LNCAP (cell line): ENCODE measurements at regions not wholly inside any gene's neighbourhood (a gene's known extent, or its start where the extent isn't known, plus 50 kb on each side); places are given as distances from the start of the nearest gene placed in this dataset.

Experiments used
- TF ChIP-seq, protein P1 (sequence below): fragments of 450-650 bp; IDR thresholded peaks from 2 replicates; pipeline ENCODE4 v1.5.1; 2017; ENCODE audit warnings: mild to moderate bottlenecking

DNA sequence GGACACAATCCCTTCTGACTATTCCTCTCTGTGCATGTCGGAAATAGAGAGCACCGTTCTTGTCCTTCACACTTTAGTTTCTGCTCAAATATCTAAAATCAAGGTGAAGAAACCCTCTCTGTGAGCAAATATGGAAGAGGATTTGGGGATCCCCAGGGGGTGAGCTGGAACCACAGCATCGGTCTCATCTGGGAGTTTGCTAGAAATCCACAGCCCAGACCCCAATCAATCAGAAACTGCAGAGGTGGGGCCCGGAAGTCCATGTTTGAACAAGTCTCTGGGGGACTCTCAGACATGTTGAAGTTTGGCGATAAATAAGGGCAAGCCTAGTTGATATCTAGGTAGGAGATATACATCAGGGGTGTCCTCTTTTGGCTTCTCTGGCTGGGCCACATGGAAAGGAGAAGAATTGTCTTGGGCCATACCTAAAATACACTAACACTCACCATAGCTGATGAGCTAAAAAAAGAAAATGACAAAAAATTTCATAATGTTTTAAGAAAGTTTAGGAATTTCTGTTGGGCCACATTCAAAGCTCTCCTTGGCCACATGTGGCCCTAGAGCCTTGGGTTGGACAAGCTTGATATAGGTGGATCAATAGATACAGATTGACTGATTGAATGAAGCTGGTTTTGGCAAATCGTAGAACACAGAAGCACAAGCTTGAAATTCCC, 168.0 kb upstream of the FOXF1 start:
- TF ChIP-seq, protein P1, sequence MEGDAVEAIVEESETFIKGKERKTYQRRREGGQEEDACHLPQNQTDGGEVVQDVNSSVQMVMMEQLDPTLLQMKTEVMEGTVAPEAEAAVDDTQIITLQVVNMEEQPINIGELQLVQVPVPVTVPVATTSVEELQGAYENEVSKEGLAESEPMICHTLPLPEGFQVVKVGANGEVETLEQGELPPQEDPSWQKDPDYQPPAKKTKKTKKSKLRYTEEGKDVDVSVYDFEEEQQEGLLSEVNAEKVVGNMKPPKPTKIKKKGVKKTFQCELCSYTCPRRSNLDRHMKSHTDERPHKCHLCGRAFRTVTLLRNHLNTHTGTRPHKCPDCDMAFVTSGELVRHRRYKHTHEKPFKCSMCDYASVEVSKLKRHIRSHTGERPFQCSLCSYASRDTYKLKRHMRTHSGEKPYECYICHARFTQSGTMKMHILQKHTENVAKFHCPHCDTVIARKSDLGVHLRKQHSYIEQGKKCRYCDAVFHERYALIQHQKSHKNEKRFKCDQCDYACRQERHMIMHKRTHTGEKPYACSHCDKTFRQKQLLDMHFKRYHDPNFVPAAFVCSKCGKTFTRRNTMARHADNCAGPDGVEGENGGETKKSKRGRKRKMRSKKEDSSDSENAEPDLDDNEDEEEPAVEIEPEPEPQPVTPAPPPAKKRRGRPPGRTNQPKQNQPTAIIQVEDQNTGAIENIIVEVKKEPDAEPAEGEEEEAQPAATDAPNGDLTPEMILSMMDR: no peak

GRCh38 chr16:86343027-86343795, 167.1 kb upstream of the FOXF1 start:
- TF ChIP-seq, protein P1: no peak

- TF ChIP-seq, protein P1: no peak
Measured at GRCh38 chr16:86343796-86344585, 166.3 kb upstream of the FOXF1 start.

DNA sequence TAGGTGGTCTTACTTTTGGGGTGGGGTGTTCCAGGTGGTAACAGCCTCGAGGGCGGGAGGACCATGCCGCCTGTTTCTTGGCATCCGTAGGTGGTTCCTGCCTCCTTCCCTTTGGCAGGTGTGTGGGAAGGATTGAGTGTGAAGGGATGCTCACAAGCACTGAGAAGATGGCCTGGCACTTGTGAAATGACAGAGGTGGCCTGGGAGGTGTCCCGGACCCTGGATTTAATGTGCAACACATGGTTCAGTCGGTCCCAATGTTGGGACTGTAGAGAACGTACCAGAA, 165.8 kb upstream of the FOXF1 start:
- TF ChIP-seq, protein P1: no peak

DNA sequence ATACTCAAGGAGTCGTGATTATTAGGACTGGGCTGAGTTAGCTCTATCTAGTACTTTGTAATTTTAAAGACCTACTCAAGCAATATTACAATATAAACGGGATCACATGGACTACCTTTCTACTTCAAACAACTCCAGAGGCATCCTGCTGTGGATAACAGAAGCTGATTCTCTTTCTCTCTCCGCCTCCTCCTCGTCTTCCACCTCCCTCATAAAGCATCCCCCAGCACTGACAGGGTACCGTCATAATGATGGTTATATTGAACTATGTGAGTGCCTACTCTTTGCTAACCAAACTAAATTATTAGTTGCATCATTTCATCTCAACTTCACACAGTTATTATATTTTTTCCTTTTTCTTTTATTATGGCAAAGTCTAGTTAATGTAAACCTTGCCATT, 165.4 kb upstream of the FOXF1 start:
- TF ChIP-seq, protein P1: no peak

GRCh38 chr16:86345516-86345915, 164.8 kb upstream of the FOXF1 start:
- TF ChIP-seq, protein P1: no peak

DNA sequence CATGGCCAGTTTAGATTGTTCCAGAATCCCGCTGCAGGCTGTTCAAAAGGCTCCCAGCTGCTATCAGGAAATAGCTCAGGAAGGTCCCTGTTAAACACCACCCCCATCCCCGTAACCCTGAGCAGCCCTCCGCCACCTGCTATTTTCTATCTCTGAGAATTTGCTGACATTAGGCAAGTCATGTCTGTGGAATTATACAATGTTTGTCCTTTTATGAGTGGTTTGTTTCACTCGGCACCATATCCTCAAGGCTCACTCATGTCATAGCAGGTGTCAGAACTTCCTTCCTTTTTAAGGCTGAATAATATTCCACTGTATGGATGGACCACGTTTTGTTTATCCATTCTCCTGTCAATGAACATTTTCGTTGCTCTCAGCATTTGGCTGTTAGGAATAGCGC, 164.3 kb upstream of the FOXF1 start:
- TF ChIP-seq, protein P1: no peak
